Stomach (tissue), 4 donors: ENCODE measurements at regions not wholly inside any gene's neighbourhood (a gene's known extent, or its start where the extent isn't known, plus 50 kb on each side); places are given as distances from the start of the nearest gene placed in this dataset.

Source experiments
- EP300 ChIP-seq: sonication (generic); formaldehyde crosslinking; IDR thresholded peaks from one replicate; pipeline ENCODE4 v1.6.1; 2017; ENCODE audit warnings: antibody characterized with exemption
- TF ChIP-seq, protein P1 (sequence below), 7 experiments: fragments of 450-650 bp in 4 of 7; fragments of 200-600 bp in 3 of 7; sonication (generic) in 3 of 7; IDR thresholded peaks; one replicate each; pipeline ENCODE4 v1.5.1; 2016 to 2019; ENCODE audit warnings: antibody characterized with exemption in 7 of 7, control low read depth in 2 of 7, mild to moderate bottlenecking in 1 of 7

DNA sequence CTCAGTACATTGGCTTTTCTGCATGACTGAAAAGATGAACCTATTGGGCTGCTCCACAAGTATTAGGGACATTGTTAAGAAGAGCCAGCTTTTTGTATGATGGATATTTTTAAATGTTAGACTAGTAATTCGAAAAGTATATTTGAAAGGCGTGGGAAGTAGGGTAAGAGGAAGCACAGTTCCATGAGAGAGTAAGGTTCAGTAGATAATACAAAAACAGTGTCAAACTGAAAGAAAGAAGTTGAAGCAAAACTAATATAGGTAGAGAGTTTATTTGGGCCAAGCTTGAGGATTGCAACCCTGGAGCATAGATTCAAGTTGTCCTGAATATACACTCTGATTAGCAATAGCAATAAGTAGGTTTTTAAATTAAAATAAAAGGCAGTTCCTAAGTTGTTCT lies 193.9 kb downstream of the RASSF9 start:
- TF ChIP-seq, protein P1, sequence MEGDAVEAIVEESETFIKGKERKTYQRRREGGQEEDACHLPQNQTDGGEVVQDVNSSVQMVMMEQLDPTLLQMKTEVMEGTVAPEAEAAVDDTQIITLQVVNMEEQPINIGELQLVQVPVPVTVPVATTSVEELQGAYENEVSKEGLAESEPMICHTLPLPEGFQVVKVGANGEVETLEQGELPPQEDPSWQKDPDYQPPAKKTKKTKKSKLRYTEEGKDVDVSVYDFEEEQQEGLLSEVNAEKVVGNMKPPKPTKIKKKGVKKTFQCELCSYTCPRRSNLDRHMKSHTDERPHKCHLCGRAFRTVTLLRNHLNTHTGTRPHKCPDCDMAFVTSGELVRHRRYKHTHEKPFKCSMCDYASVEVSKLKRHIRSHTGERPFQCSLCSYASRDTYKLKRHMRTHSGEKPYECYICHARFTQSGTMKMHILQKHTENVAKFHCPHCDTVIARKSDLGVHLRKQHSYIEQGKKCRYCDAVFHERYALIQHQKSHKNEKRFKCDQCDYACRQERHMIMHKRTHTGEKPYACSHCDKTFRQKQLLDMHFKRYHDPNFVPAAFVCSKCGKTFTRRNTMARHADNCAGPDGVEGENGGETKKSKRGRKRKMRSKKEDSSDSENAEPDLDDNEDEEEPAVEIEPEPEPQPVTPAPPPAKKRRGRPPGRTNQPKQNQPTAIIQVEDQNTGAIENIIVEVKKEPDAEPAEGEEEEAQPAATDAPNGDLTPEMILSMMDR (IDR thresholded peaks at IDR 0.05) = no peak
- no peak for TF ChIP-seq EP300
